ENCODE measurements at regions not wholly inside any gene's neighbourhood (a gene's known extent, or its start where the extent isn't known, plus 50 kb on each side); places are given as distances from the start of the nearest gene placed in this dataset.

DNA sequence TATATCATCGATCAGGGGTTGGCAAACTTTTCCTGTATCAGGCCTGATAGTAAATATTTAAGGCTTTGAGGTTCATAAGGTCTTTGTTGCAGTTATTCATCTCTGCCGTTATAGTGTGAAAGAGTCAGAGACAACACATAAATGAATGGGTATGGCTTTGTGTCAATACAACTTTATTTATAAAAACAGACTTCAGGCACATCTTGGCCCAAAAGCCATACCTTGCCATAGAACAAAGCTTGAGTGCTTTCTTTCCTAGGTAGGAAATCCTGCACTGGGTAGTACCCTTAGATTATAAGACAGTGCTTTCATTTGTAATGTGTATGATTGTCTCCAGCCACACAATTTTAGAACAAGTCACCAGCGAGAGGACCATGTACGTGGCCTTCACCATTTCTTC lies 58.9 kb upstream of the MAGI1 start:
- FAIRE-seq (no peak), DNase-seq (ENCODE audit: low read depth, low spot score) (no peak)
- ChIA-PET POLR2A (no interaction called here), CTCF (no interaction called here)
- Histone ChIP-seq H3K9me3 (replicated peaks; ENCODE audit: control insufficient read depth, insufficient read depth, low read length) (no peaks in the 10 kb centered on the region), H3K4me2 (ENCODE audit: insufficient read depth, low read length) (no peak overlapping the region), H3K4me3 (replicated peaks in 1 of 3; ENCODE audit: insufficient read depth in 1 of 3, low read depth in 1 of 3, low read length in 3 of 3) (no peak overlapping the region), H3K9me1 (replicated peaks; ENCODE audit: control insufficient read depth, extremely low read depth, insufficient read depth, low read length) (no peaks in the 10 kb centered on the region), H3K27ac (ENCODE audit: insufficient read depth, low read depth, low read length) (no peak overlapping the region), H3K9ac (replicated peaks; ENCODE audit: extremely low read depth, insufficient read depth, low read length) (no peak overlapping the region), H3K4me1 (ENCODE audit: control insufficient read depth, extremely low read depth, insufficient read depth, low read length) (peaks cover 5% of the 10 kb centered on the region), H3K27me3 (ENCODE audit: control insufficient read depth in 2 of 2, insufficient read depth in 2 of 2, low read length in 2 of 2) (peaks cover 4 to 11% of the 10 kb centered on the region in 2 experiments), H3K79me2 (ENCODE audit: control insufficient read depth, insufficient read depth, low read length) (no peaks in the 10 kb centered on the region), H3K36me3 (ENCODE audit: control insufficient read depth in 2 of 2, extremely low read depth in 1 of 2, insufficient read depth in 2 of 2, low read length in 2 of 2) (no peaks in the 10 kb centered on the region), H4K20me1 (replicated peaks; ENCODE audit: control insufficient read depth, extremely low read depth, insufficient read depth, low read length) (no peaks in the 10 kb centered on the region), H2AFZ (ENCODE audit: low read depth, low read length) (no peak overlapping the region)
- intact Hi-C loops (cut with micrococcal nuclease) (no loop called here), dilution Hi-C loops (cut with MboI; ENCODE audit: extremely low pct_ligation_motif_present, low sequenced_read_pairs) (no loop called here)
- no TSS peak for BruUV-seq (replicated peaks)
- TF ChIP-seq JUN (IDR thresholded peaks at IDR 0.05; ENCODE audit: borderline replicate concordance, insufficient read depth, insufficient read length, low read depth) (no peak), FOS (IDR thresholded peaks at IDR 0.05; ENCODE audit: borderline replicate concordance, insufficient read depth, low read length) (no peak), MYC (IDR thresholded peaks at IDR 0.05; ENCODE audit: low read depth, low read length) (no peak), POLR2A (IDR thresholded peaks at IDR 0.05; ENCODE audit: low read depth, low read length) (no peak), GATA2 (IDR thresholded peaks at IDR 0.05; ENCODE audit: insufficient read depth, insufficient read length, low read depth, low read length) (no peak), POLR2AphosphoS5 (IDR thresholded peaks at IDR 0.05; ENCODE audit: insufficient read depth, low read depth, low read length) (no peak), EZH2 (IDR thresholded peaks at IDR 0.05; ENCODE audit: borderline replicate concordance, low read depth, low read length, severe bottlenecking) (no peak)
- TF ChIP-seq, protein P1, sequence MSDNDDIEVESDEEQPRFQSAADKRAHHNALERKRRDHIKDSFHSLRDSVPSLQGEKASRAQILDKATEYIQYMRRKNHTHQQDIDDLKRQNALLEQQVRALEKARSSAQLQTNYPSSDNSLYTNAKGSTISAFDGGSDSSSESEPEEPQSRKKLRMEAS (IDR thresholded peaks at IDR 0.05; ENCODE audit: insufficient read depth, insufficient read length) = no peak
- TF ChIP-seq, protein P2, sequence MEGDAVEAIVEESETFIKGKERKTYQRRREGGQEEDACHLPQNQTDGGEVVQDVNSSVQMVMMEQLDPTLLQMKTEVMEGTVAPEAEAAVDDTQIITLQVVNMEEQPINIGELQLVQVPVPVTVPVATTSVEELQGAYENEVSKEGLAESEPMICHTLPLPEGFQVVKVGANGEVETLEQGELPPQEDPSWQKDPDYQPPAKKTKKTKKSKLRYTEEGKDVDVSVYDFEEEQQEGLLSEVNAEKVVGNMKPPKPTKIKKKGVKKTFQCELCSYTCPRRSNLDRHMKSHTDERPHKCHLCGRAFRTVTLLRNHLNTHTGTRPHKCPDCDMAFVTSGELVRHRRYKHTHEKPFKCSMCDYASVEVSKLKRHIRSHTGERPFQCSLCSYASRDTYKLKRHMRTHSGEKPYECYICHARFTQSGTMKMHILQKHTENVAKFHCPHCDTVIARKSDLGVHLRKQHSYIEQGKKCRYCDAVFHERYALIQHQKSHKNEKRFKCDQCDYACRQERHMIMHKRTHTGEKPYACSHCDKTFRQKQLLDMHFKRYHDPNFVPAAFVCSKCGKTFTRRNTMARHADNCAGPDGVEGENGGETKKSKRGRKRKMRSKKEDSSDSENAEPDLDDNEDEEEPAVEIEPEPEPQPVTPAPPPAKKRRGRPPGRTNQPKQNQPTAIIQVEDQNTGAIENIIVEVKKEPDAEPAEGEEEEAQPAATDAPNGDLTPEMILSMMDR (IDR thresholded peaks at IDR 0.05; ENCODE audit: extremely low read depth in 1 of 2, insufficient read depth in 1 of 2, low read depth in 1 of 2, low read length in 2 of 2) = no peak
